GM18909 (cell line): ENCODE measurements at regions not wholly inside any gene's neighbourhood (a gene's known extent, or its start where the extent isn't known, plus 50 kb on each side); places are given as distances from the start of the nearest gene placed in this dataset.

Source experiments
- ATAC-seq: cut with Tn5 transposase; IDR thresholded peaks from one replicate; pipeline ENCODE4 v1.9.1; 2021; ENCODE audit warnings: mild to moderate bottlenecking; ENCODE audit not compliant: unreplicated experiment, poor library complexity

GRCh38 chr12:86681060-86681459 is 424.9 kb upstream of the MGAT4C start:
- ATAC-seq: no peak

GRCh38 chr12:86675197-86675596 is 419.0 kb upstream of the MGAT4C start:
- no peak for ATAC-seq

GRCh38 chr12:86670986-86671385 is 414.8 kb upstream of the MGAT4C start:
- ATAC-seq: no peak

GRCh38 chr12:86669010-86669409 is 412.8 kb upstream of the MGAT4C start:
- ATAC-seq: no peak

GRCh38 chr12:86666316-86666715 is 410.1 kb upstream of the MGAT4C start:
- no peak for ATAC-seq

GRCh38 chr12:86663716-86664115 is 407.5 kb upstream of the MGAT4C start:
- ATAC-seq: no peak

DNA sequence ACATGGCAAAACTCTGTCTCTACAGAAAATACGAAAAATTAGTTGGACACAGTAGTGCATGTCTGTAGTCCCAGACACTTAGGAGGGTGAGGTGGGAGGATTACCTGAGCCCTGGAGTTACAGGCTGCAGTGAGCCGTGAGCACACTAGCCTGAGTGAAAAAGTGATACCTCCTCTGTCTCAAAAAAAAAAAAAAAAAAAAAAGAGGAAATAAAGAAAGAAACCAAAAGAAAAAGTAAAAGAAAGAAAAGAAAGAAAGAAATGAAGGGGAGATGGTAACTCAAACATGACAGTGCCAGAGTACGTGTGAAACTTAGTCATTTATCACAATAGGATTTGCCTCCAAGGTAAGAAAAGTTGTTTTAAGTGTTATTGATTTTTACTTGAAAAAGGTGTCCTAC is 407.0 kb upstream of the MGAT4C start:
- no peak for ATAC-seq

DNA sequence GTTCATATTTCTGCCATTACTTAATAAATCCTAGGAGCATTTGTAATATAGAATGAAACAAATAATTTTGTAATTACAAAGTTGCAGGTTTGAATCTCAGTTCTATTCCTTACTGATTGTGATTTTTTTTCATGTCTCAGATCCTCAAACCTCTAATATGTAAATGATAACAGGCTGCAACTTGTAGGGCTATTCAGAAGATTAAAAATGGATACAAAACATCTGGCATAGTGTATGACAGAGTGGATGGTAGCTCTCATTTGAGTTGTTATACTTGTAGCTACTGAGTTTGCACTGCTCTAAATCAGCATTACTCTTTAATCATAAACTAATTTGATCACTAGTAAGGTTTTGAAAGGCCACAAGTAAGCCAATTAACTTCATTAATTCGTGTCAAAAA is 406.3 kb upstream of the MGAT4C start:
- no peak for ATAC-seq

DNA sequence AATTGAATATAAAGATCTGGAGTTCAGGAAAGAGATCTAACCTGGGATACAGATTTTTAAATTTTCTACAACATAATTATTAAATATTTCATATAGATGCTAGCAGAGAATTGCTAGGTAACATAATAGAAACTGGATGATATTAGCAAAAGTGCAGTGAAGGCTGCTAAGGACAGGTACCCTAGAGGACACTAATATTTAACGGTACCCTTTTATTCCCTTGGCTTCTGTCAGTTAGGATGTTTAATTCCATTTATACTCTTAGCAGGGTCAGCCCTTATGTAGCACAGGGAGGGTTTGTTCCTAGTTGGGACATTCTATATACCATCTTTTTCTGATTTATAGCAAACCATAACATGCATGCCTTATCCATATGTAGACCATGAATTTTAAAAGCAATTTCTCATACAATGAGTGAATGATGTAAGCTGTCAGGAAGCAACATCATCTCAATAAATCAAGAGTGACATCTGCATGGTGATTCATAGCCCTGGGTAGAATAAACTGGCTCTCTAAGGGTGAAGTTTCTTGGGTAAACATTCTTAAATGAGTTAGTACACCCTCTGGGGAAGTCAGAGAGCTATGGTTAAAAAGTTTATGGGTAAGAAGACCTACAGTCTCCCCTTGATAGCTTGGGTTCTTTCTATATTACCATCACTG is 404.4 kb upstream of the MGAT4C start:
- no peak for ATAC-seq

DNA sequence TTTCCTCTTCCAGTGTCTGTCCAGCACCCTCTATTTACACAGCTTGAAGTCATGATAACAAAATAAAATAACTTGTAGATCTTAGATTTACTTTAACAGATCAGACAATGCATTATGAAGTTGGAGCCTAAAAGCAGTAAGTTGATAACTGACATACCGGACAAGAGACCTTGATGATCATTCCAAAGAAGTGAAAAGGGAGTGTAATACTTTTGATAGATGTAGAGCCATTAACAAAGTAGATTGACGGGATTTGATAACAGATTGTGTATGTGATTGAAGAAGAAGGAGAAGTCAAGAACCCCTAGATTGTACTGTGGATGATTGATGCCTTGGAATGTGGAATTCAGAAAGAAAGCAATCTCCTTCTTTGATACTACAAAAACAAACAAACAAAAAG is 403.8 kb upstream of the MGAT4C start:
- no peak for ATAC-seq

GRCh38 chr12:86658303-86658702 is 402.1 kb upstream of the MGAT4C start:
- no peak for ATAC-seq

GRCh38 chr12:86647800-86648199 is 391.6 kb upstream of the MGAT4C start:
- ATAC-seq: no peak

- ATAC-seq: no peak
Observed at GRCh38 chr12:86634456-86635410, 378.5 kb upstream of the MGAT4C start.

DNA sequence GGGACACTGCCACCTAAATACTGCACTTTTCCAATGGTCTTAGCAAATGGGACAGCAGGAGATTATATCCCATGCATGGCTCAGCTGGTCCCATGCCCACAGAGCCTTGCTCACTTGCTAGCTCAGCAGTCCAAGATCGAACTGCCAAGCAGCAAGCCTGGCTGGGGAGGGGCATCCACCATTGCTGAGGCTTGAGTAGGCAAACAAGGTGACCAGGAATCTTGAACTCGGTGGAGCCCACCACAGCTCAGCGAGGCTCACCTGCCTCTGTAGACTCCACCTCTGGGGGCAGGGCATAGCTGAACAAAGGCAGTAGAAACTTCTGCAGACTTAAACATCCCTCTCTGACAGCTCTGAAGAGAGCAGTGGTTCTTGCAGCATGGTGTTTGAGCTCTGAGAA is 370.8 kb upstream of the MGAT4C start:
- no peak for ATAC-seq

DNA sequence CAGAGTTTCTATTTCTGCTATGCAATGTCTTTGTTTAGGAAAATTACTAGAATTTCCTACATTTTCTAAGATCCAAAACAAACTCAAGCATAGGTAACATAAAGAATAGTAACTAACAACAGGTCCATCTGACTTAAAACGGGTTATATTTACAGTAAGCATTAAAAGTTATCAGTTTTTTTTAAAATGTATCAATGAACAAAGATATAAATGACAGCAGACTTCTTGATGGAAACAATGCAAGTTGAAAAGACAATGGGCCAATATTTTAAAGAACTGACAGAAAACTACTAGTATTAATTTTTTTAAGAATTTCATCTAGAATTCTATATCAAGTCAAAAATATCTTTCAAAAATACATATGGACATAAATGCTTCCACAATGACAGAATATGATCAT is 367.1 kb upstream of the MGAT4C start:
- no peak for ATAC-seq

DNA sequence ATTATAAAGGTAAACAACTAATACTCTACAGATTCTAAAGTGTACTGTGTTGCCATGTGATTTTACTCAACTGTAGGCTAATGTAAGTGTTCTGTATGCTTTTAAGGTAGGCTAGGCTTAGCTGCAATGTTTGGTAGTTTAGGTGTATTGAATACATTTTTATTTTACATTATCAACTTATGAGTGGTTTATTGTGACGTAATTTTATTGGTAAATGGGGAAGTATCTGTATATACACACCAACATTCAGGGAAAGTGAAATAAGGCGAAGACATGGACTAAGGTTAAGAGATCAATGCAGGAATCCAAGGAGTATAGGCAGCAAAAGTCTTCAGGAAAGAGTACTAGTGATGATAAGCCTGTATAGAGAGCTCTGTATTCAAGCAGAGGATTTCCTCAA is 365.8 kb upstream of the MGAT4C start:
- ATAC-seq: no peak

GRCh38 chr12:86613311-86613710 is 357.1 kb upstream of the MGAT4C start:
- ATAC-seq: no peak

DNA sequence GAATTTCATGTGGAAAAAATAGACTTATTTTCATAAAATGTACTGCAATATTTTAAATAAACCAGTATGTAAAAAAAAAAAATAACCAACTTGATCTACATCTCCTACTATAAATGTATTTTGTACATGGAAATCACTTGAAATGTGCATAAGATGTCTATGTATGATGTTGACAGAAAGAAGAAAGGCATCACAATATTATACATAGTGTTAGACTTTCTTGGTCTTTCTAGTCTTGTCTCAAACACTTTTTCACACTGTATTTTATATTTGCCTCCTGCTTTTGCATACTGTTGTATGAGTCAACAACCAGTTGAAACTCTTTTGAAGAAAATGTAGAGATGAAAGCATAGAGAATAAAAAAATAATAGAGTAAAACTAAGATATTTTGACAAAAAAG is 352.4 kb upstream of the MGAT4C start:
- no peak for ATAC-seq

DNA sequence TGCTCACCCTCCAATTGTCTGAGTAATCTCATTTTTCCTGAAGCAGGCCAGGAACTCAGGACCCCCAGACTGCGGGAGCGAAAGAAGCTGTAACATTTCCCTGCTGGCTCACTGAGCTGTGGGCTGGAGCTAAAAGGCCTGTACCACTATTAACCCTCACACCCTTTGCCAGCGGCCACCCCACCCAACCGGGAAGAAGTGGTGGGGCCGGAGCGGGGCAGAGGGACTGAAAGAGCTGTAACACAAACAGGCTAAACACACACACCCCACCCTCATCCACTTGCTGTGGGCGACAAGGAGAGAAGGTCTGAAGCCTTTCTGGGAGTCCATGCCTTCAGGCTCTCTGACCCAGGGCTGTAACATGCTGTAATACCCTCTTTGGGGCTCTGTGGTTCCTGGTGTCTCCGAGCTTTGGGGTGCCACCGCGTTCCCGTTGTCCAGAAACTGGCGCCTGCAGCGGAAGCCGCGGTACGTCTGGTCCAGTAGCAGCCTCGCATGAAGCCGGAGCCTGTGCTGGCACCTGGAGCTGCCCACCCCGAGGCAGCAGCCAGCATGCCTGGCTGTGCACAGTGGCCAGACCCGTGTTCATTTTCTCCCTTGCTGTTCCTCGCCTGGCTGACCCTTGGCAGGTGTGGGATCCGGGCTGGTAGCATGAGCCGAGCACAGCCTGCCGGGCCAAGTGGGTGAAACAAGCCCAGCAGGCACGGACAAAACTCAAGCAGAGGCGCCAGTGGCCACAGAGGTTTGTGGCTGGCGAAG is 345.5 kb upstream of the MGAT4C start:
- no peak for ATAC-seq

DNA sequence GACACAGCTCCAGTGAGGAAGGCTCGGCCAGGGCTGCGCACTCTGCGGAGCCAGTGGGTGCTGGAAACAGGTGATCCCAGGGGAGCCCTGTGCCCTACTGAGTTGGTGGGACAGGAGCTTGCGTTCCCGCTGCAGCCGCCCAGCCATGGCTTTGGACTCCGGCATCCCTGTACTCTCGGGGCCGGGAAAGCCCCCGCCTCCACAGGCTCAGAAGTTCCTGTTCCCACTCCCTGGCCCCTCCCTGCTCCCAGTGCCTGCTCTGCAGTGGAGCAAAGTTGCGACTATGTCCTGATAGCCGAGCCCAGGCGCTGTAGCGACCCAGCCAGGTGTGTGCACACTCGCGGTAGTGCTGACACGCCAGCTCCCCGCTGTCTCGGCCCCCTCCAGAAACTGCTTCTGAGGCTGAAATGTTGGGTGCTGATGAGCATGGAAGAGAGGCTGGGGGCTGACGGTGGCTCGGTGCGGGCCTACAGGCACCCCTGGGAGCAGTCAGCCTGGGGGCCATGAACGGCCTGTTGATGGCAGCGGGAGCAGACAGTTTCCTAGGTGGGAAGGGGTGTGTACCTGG is 344.6 kb upstream of the MGAT4C start:
- ATAC-seq: no peak

GRCh38 chr12:86597431-86597830 is 341.2 kb upstream of the MGAT4C start:
- ATAC-seq: no peak
